Mesendoderm (in vitro differentiated cells): ENCODE measurements at regions not wholly inside any gene's neighbourhood (a gene's known extent, or its start where the extent isn't known, plus 50 kb on each side); places are given as distances from the start of the nearest gene placed in this dataset.

ENCODE experiments used
- DNase-seq: peaks from one replicate; pipeline ENCODE4 v3.0.0; 2013
- H2AK5ac ChIP-seq: 2 replicates; pipeline ENCODE4 v1.6.1; 2013; ENCODE audit warnings: low read length, inconsistent platforms
- H2BK120ac ChIP-seq: 2 replicates; pipeline ENCODE4 v1.6.1; 2013; ENCODE audit warnings: low read depth, mild to moderate bottlenecking, low read length, moderate library complexity, mixed read lengths
- H2BK15ac ChIP-seq: replicated peaks from 2 replicates; pipeline ENCODE4 v1.6.1; 2013; ENCODE audit warnings: low read depth, mild to moderate bottlenecking, moderate library complexity
- H2BK5ac ChIP-seq: 2 replicates; pipeline ENCODE4 v1.6.1; 2013; ENCODE audit warnings: low read length, inconsistent platforms
- H3K18ac ChIP-seq: 2 replicates; pipeline ENCODE4 v1.6.1; 2013; ENCODE audit warnings: mild to moderate bottlenecking, low read length, mixed read lengths
- H3K23ac ChIP-seq: one replicate; pipeline ENCODE4 v1.6.1; 2013; ENCODE audit warnings: low read length
- H3K27ac ChIP-seq: 2 replicates; pipeline ENCODE4 v1.5.1; 2013; ENCODE audit warnings: low read depth, mild to moderate bottlenecking, inconsistent platforms, low read length, moderate library complexity
- H3K27me3 ChIP-seq: 2 replicates; pipeline ENCODE4 v1.6.1; 2013; ENCODE audit warnings: low read length, control low read depth, mild to moderate bottlenecking, inconsistent platforms; ENCODE audit not compliant: insufficient read depth, poor library complexity
- H3K36me3 ChIP-seq: 2 replicates; pipeline ENCODE4 v1.6.1; 2013; ENCODE audit warnings: low read length, inconsistent platforms; ENCODE audit not compliant: control insufficient read depth, insufficient read depth
- H3K4ac ChIP-seq: one replicate; pipeline ENCODE4 v1.6.1; 2013; ENCODE audit warnings: low read depth, mild to moderate bottlenecking, low read length, moderate library complexity
- H3K4me1 ChIP-seq: 2 replicates; pipeline ENCODE4 v1.6.1; 2013; ENCODE audit warnings: low read depth, low read length, inconsistent platforms; ENCODE audit not compliant: control insufficient read depth
- H3K4me2 ChIP-seq: 2 replicates; pipeline ENCODE4 v1.6.1; 2013; ENCODE audit warnings: low read length
- H3K4me3 ChIP-seq: 2 replicates; pipeline ENCODE4 v1.5.1; 2013; ENCODE audit warnings: mild to moderate bottlenecking, low read length
- H3K56ac ChIP-seq: one replicate; pipeline ENCODE4 v1.6.1; 2013; ENCODE audit warnings: low read length
- H3K79me1 ChIP-seq: 2 replicates; pipeline ENCODE4 v1.6.1; 2013; ENCODE audit warnings: low read length, inconsistent platforms
- H3K79me2 ChIP-seq: 2 replicates; pipeline ENCODE4 v1.6.1; 2013; ENCODE audit warnings: mild to moderate bottlenecking, low read length; ENCODE audit not compliant: control insufficient read depth, insufficient read depth
- H3K9ac ChIP-seq: 2 replicates; pipeline ENCODE4 v1.6.1; 2013; ENCODE audit warnings: low read length, inconsistent platforms
- H4K5ac ChIP-seq: one replicate; pipeline ENCODE4 v1.6.1; 2013; ENCODE audit warnings: low read length
- H4K8ac ChIP-seq: one replicate; pipeline ENCODE4 v1.6.1; 2013; ENCODE audit warnings: low read depth, mild to moderate bottlenecking, control low read depth, low read length, moderate library complexity
- WGBS: extraction: QIAGEN DNeasy Blood & Tissue Kit; methylation state at CpG from one replicate; pipeline ENCODE4 v1.1.7; 2013; ENCODE audit warnings: low lambda C conversion rate, missing lambda C conversion rate; ENCODE audit not compliant: insufficient coverage; ENCODE audit errors: extremely low coverage; 5-methylcytosine and 5-hydroxymethylcytosine counted together

GRCh38 chr4:136865526-136865925 lies 666.8 kb downstream of the PCDH18 start:
- no peak overlapping the region for H2BK120ac ChIP-seq
- no peak overlapping the region for H2BK15ac ChIP-seq
- DNase-seq, result no peak

GRCh38 chr4:136864604-136865185 lies 667.6 kb downstream of the PCDH18 start:
- H3K36me3 ChIP-seq, result no peaks in the 10 kb centered on the region
- no peak overlapping the region for H2AK5ac ChIP-seq
- no peak overlapping the region for H3K56ac ChIP-seq
- DNase-seq, result peak; percentile 77
- H2BK120ac ChIP-seq, result no peak overlapping the region
- no peaks in the 10 kb centered on the region for H3K27me3 ChIP-seq
- H2BK15ac ChIP-seq, result no peak overlapping the region
- H3K9ac ChIP-seq, result no peak overlapping the region
- no peak overlapping the region for H2BK5ac ChIP-seq
- no peak overlapping the region for H3K4ac ChIP-seq
- H3K79me2 ChIP-seq, result no peaks in the 10 kb centered on the region
- H4K8ac ChIP-seq, result no peak overlapping the region
- H3K4me1 ChIP-seq, result no peaks in the 10 kb centered on the region
- H3K4me2 ChIP-seq, result no peak overlapping the region
- H3K23ac ChIP-seq, result no peak overlapping the region
- no peaks in the 10 kb centered on the region for H3K79me1 ChIP-seq
- no peak overlapping the region for H3K18ac ChIP-seq
- H4K5ac ChIP-seq, result no peak overlapping the region
- H3K27ac ChIP-seq, result no peak overlapping the region
- no CpG with 5 or more reads among the region's 2 CpGs for WGBS
- H3K4me3 ChIP-seq, result no peak overlapping the region

More at GRCh38 chr4:136865526-136865925, 666.8 kb downstream of the PCDH18 start:
- Histone ChIP-seq H3K79me2 (no peaks in the 10 kb centered on the region), H3K4me1 (no peaks in the 10 kb centered on the region), H3K27me3 (no peaks in the 10 kb centered on the region), H3K4ac (no peak overlapping the region), H3K79me1 (no peaks in the 10 kb centered on the region), H2BK5ac (no peak overlapping the region), H3K23ac (no peak overlapping the region), H3K18ac (no peak overlapping the region), H2AK5ac (no peak overlapping the region), H3K4me2 (no peak overlapping the region), H3K56ac (peak overlapping the region; percentile 29), H4K8ac (no peak overlapping the region), H3K27ac (no peak overlapping the region), H3K36me3 (no peaks in the 10 kb centered on the region), H3K4me3 (no peak overlapping the region), H4K5ac (no peak overlapping the region), H3K9ac (no peak overlapping the region)
- no CpG with 5 or more reads among the region's 2 CpGs for WGBS

GRCh38 chr4:136863756-136864155 lies 668.5 kb downstream of the PCDH18 start:
- no peak overlapping the region for H3K4me3 ChIP-seq
- DNase-seq, result peak; percentile 67
- WGBS, result no CpG with 5 or more reads among the region's 1 CpG
- H3K23ac ChIP-seq, result no peak overlapping the region
- no peak overlapping the region for H2BK120ac ChIP-seq
- no peaks in the 10 kb centered on the region for H3K27me3 ChIP-seq
- no peaks in the 10 kb centered on the region for H3K79me2 ChIP-seq
- H4K8ac ChIP-seq, result no peak overlapping the region
- no peaks in the 10 kb centered on the region for H3K4me1 ChIP-seq
- no peaks in the 10 kb centered on the region for H3K79me1 ChIP-seq
- H2AK5ac ChIP-seq, result no peak overlapping the region
- H3K27ac ChIP-seq, result no peak overlapping the region
- no peak overlapping the region for H2BK5ac ChIP-seq
- H3K4ac ChIP-seq, result no peak overlapping the region
- no peak overlapping the region for H3K56ac ChIP-seq
- H3K9ac ChIP-seq, result no peak overlapping the region
- H3K36me3 ChIP-seq, result no peaks in the 10 kb centered on the region
- no peak overlapping the region for H4K5ac ChIP-seq
- no peak overlapping the region for H2BK15ac ChIP-seq
- no peak overlapping the region for H3K4me2 ChIP-seq
- H3K18ac ChIP-seq, result peak overlapping the region; percentile 68

GRCh38 chr4:136862653-136863052 lies 669.6 kb downstream of the PCDH18 start:
- no peaks in the 10 kb centered on the region for H3K36me3 ChIP-seq
- peak overlapping the region; percentile 43 for H3K56ac ChIP-seq
- H3K79me2 ChIP-seq, result no peaks in the 10 kb centered on the region
- no peak for DNase-seq
- no peak overlapping the region for H2BK120ac ChIP-seq
- H3K9ac ChIP-seq, result no peak overlapping the region
- no peak overlapping the region for H3K4me2 ChIP-seq
- H2BK5ac ChIP-seq, result no peak overlapping the region
- H2BK15ac ChIP-seq, result no peak overlapping the region
- no peak overlapping the region for H4K5ac ChIP-seq
- no peak overlapping the region for H3K4me3 ChIP-seq
- no peaks in the 10 kb centered on the region for H3K4me1 ChIP-seq
- no CpG with 5 or more reads among the region's 3 CpGs for WGBS
- H3K27ac ChIP-seq, result no peak overlapping the region
- H3K79me1 ChIP-seq, result no peaks in the 10 kb centered on the region
- H2AK5ac ChIP-seq, result no peak overlapping the region
- no peak overlapping the region for H4K8ac ChIP-seq
- H3K27me3 ChIP-seq, result no peaks in the 10 kb centered on the region
- no peak overlapping the region for H3K18ac ChIP-seq
- H3K23ac ChIP-seq, result no peak overlapping the region
- no peak overlapping the region for H3K4ac ChIP-seq

GRCh38 chr4:136861091-136861490 lies 671.2 kb downstream of the PCDH18 start:
- no peak overlapping the region for H4K8ac ChIP-seq
- H3K9ac ChIP-seq, result no peak overlapping the region
- no peak overlapping the region for H3K4me2 ChIP-seq
- H3K56ac ChIP-seq, result no peak overlapping the region
- no peaks in the 10 kb centered on the region for H3K79me1 ChIP-seq
- no peak overlapping the region for H3K4ac ChIP-seq
- no peak overlapping the region for H2BK5ac ChIP-seq
- H3K4me1 ChIP-seq, result peaks cover 1% of the 10 kb centered on the region
- H3K27ac ChIP-seq, result no peak overlapping the region
- no peak overlapping the region for H3K4me3 ChIP-seq
- no peak overlapping the region for H2BK15ac ChIP-seq
- H3K27me3 ChIP-seq, result no peaks in the 10 kb centered on the region
- 100% methylated on average over 1 of the region's 2 CpGs for WGBS
- no peak overlapping the region for H2AK5ac ChIP-seq
- H3K23ac ChIP-seq, result no peak overlapping the region
- H4K5ac ChIP-seq, result no peak overlapping the region
- H3K36me3 ChIP-seq, result no peaks in the 10 kb centered on the region
- DNase-seq, result peak; percentile 18
- H3K18ac ChIP-seq, result no peak overlapping the region
- H3K79me2 ChIP-seq, result no peaks in the 10 kb centered on the region
- no peak overlapping the region for H2BK120ac ChIP-seq

- Histone ChIP-seq H4K8ac (no peak overlapping the region), H3K27me3 (no peaks in the 10 kb centered on the region), H3K27ac (no peak overlapping the region), H2BK5ac (no peak overlapping the region), H2AK5ac (no peak overlapping the region), H3K4me2 (no peak overlapping the region), H3K79me2 (no peaks in the 10 kb centered on the region), H3K9ac (no peak overlapping the region), H3K18ac (no peak overlapping the region), H2BK120ac (no peak overlapping the region), H3K4ac (no peak overlapping the region), H3K23ac (no peak overlapping the region), H3K36me3 (no peaks in the 10 kb centered on the region), H3K79me1 (no peaks in the 10 kb centered on the region), H3K4me3 (no peak overlapping the region), H3K56ac (no peak overlapping the region), H3K4me1 (peaks cover 2% of the 10 kb centered on the region), H4K5ac (no peak overlapping the region), H2BK15ac (no peak overlapping the region)
- DNase-seq, result no peak
Observed at GRCh38 chr4:136858903-136859302, 673.4 kb downstream of the PCDH18 start.
